Stomach (tissue), 4 donors: ENCODE measurements at regions not wholly inside any gene's neighbourhood (a gene's known extent, or its start where the extent isn't known, plus 50 kb on each side); places are given as distances from the start of the nearest gene placed in this dataset.

Experiments used
- POLR2A ChIP-seq, 4 donors: fragments of 450-650 bp; IDR thresholded peaks; one replicate each; pipeline ENCODE4 v1.6.1; 2016; ENCODE audit warnings: antibody characterized with exemption in 4 of 4, control low read depth in 2 of 4, mild to moderate bottlenecking in 1 of 4, moderate library complexity in 1 of 4
- TF ChIP-seq, protein P1 (sequence below), 7 experiments: fragments of 450-650 bp in 4 of 7; fragments of 200-600 bp in 3 of 7; sonication (generic) in 3 of 7; IDR thresholded peaks; one replicate each; pipeline ENCODE4 v1.5.1; 2016 to 2019; ENCODE audit warnings: antibody characterized with exemption in 7 of 7, control low read depth in 2 of 7, mild to moderate bottlenecking in 1 of 7

DNA sequence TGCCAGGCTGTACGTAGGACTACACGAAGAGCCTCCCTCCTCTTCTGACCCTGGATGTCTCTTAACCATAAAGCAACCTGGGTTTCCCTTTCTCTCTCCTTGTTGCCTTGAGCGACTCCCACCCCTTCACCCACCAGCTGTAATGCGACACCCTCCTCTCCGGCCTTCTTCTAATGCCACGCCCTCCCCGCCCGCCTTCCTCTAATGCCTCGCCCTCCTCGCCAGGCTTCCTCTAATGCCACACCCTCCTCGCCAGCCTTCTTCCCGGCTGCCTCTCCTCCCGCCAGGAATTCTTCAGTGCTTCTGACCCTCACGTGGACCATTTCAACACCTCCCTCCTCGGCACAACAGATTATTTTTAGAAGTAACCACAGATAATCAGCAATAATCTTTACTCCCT, 348.5 kb upstream of the SHH start:
- TF ChIP-seq, protein P1, sequence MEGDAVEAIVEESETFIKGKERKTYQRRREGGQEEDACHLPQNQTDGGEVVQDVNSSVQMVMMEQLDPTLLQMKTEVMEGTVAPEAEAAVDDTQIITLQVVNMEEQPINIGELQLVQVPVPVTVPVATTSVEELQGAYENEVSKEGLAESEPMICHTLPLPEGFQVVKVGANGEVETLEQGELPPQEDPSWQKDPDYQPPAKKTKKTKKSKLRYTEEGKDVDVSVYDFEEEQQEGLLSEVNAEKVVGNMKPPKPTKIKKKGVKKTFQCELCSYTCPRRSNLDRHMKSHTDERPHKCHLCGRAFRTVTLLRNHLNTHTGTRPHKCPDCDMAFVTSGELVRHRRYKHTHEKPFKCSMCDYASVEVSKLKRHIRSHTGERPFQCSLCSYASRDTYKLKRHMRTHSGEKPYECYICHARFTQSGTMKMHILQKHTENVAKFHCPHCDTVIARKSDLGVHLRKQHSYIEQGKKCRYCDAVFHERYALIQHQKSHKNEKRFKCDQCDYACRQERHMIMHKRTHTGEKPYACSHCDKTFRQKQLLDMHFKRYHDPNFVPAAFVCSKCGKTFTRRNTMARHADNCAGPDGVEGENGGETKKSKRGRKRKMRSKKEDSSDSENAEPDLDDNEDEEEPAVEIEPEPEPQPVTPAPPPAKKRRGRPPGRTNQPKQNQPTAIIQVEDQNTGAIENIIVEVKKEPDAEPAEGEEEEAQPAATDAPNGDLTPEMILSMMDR (IDR thresholded peaks at IDR 0.05) = no peak
- TF ChIP-seq POLR2A (IDR thresholded peaks at IDR 0.05) = no peak
